Esophagus squamous epithelium (tissue), 4 donors: ENCODE measurements at regions not wholly inside any gene's neighbourhood (a gene's known extent, or its start where the extent isn't known, plus 50 kb on each side); places are given as distances from the start of the nearest gene placed in this dataset.

ENCODE experiments used
- CTCF ChIP-seq, 6 experiments: fragments of 450-650 bp in 4 of 6; fragments of 200-600 bp in 2 of 6; sonication (generic) in 2 of 6; IDR thresholded peaks; one replicate each; pipeline ENCODE4 v1.5.1; 2016 to 2019; ENCODE audit warnings: antibody characterized with exemption in 6 of 6, mild to moderate bottlenecking in 4 of 6, moderate library complexity in 4 of 6
- POLR2A ChIP-seq, 4 donors: fragments of 450-650 bp; IDR thresholded peaks; one replicate each; pipeline ENCODE4 v1.6.1; 2017; ENCODE audit warnings: antibody characterized with exemption in 4 of 4, mild to moderate bottlenecking in 4 of 4, moderate library complexity in 3 of 4

GRCh38 chr9:13426606-13427005 is 147.1 kb upstream of the MPDZ start:
- no peak for TF ChIP-seq CTCF (IDR thresholded peaks at IDR 0.05)
- no peak for TF ChIP-seq POLR2A (IDR thresholded peaks at IDR 0.05)
